ENCODE measurements at regions not wholly inside any gene's neighbourhood (a gene's known extent, or its start where the extent isn't known, plus 50 kb on each side); places are given as distances from the start of the nearest gene placed in this dataset.

- CTCF ChIA-PET: no interaction called here
- no peak for DNase-seq (ENCODE audit: extremely low spot score)
- TF ChIP-seq FOXM1 (IDR thresholded peaks at IDR 0.05; ENCODE audit: borderline replicate concordance): no peak
- no peak for TF ChIP-seq CTBP1 (IDR thresholded peaks at IDR 0.05; ENCODE audit: borderline replicate concordance)
- TF ChIP-seq SP1 (IDR thresholded peaks at IDR 0.05): no peak
- TF ChIP-seq PKNOX1 (IDR thresholded peaks at IDR 0.05): no peak
- TF ChIP-seq FOXA1 (IDR thresholded peaks at IDR 0.05): no peak
- no peak for TF ChIP-seq ARNT (IDR thresholded peaks at IDR 0.05)
- POLR2A ChIA-PET: no interaction called here
Measured at GRCh38 chr19:28386470-28386869, 826.5 kb downstream of the UQCRFS1 start.

DNA sequence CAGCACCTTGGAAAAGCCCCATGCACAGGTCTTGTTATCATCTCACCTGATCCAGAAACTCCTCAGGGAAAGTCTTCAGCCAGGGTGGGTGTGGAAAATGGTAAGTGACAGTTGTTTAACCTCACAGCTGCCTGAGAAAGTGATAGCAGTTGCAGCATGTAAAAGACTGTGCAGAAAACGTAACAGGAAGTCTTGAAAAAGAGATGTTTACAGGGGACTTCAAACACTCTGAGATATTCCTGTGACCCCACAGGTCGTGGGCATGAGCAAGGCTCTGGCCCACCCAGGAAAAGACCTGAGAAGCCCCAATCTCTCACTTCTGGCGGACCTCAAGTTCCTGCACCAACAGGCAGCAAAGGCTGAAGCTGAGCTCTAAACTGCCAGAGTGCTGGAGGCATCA is 826.9 kb downstream of the UQCRFS1 start:
- no peak for TF ChIP-seq SP1 (IDR thresholded peaks at IDR 0.05)
- TF ChIP-seq FOXA1 (IDR thresholded peaks at IDR 0.05): no peak
- no peak for TF ChIP-seq ARNT (IDR thresholded peaks at IDR 0.05)
- TF ChIP-seq NFRKB (IDR thresholded peaks at IDR 0.05): no peak
- TF ChIP-seq BHLHE40 (IDR thresholded peaks at IDR 0.05; ENCODE audit: borderline replicate concordance): no peak
- DNase-seq (ENCODE audit: extremely low spot score): no peak
- CTCF ChIA-PET: no interaction called here
- POLR2A ChIA-PET: no interaction called here

GRCh38 chr19:28377077-28377476 is 835.9 kb downstream of the UQCRFS1 start:
- CTCF ChIA-PET: no interaction called here
- TF ChIP-seq FOXK2 (IDR thresholded peaks at IDR 0.05) (no peak), NFRKB (IDR thresholded peaks at IDR 0.05) (no peak), FOXA1 (IDR thresholded peaks at IDR 0.05) (no peak), FOXM1 (IDR thresholded peaks at IDR 0.05; ENCODE audit: borderline replicate concordance) (no peak), ELF4 (IDR thresholded peaks at IDR 0.05) (no peak), SUZ12 (IDR thresholded peaks at IDR 0.05) (no peak), CTBP1 (IDR thresholded peaks at IDR 0.05; ENCODE audit: borderline replicate concordance) (no peak), HDGF (IDR thresholded peaks at IDR 0.05; ENCODE audit: borderline replicate concordance) (no peak), ARNT (IDR thresholded peaks at IDR 0.05) (no peak), ZNF384 (IDR thresholded peaks at IDR 0.05) (no peak), BHLHE40 (IDR thresholded peaks at IDR 0.05; ENCODE audit: borderline replicate concordance) (no peak), L3MBTL2 (conservative IDR thresholded peaks at IDR 0.05) (no peak), SP1 (IDR thresholded peaks at IDR 0.05) (no peak), LEF1 (IDR thresholded peaks at IDR 0.05; ENCODE audit: borderline replicate concordance) (no peak), PKNOX1 (IDR thresholded peaks at IDR 0.05) (no peak), TARDBP (IDR thresholded peaks at IDR 0.05) (no peak)
- no peak for DNase-seq (ENCODE audit: extremely low spot score)
- POLR2A ChIA-PET: no interaction called here

DNA sequence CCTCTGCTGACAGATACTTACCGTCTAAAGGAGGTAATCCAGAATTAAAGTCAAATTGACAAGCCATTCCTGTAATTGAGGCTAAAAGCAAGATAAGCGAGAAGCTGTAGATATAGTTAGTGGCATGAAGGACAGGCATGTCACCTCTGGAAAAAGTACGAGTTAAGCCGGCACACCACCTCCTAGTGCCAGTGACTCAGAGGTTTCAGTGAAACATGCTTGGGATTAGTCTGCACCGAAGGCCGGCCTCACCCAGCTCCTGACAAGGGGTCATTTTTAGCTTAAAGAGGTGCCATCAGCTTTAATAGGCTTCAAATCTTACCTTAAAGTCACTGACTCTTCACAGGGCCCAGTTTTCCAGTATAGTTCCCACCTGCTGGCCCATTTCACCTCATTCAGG is 838.0 kb downstream of the UQCRFS1 start:
- CTCF ChIA-PET: no interaction called here
- DNase-seq (ENCODE audit: extremely low spot score): no peak
- TF ChIP-seq BHLHE40 (IDR thresholded peaks at IDR 0.05; ENCODE audit: borderline replicate concordance) (no peak), ZNF384 (IDR thresholded peaks at IDR 0.05) (no peak), CTBP1 (IDR thresholded peaks at IDR 0.05; ENCODE audit: borderline replicate concordance) (no peak), ARNT (IDR thresholded peaks at IDR 0.05) (no peak), HDGF (IDR thresholded peaks at IDR 0.05; ENCODE audit: borderline replicate concordance) (no peak), PKNOX1 (IDR thresholded peaks at IDR 0.05) (no peak), SP1 (IDR thresholded peaks at IDR 0.05) (no peak), ELF4 (IDR thresholded peaks at IDR 0.05) (no peak), FOXK2 (IDR thresholded peaks at IDR 0.05) (no peak), NFRKB (IDR thresholded peaks at IDR 0.05) (no peak)
- POLR2A ChIA-PET: no interaction called here

DNA sequence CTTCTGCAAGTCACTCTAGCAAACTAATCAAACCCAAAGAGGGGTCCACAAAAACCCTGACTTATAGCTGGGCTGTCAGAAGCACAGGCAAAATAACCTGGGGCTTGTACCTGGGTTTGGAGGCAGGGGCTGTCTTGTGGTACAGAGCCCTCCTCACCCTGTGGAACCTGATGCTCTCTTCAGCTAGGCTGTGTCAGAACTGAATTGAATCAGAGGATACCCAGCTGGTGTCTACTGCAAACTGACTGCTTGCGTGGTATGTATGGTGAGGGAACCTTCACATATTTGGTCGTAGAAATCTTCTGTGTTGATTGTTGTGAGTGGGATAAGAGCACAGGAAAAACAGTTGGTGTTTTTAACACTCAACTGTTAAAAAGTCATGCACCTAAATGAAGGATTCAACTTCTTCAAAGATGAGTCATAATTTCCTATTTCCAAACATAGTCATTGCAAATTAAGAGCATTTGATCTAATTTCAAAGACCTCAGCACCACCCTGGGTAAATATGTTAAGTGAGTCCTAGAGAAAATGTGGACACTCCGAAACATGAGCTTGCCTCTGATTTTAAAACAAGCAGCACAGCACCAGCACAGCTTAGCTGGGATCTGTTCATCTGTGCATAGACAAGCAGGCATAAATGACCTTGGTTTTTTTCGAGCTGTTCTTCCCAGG is 840.2 kb downstream of the UQCRFS1 start:
- no peak for TF ChIP-seq HDGF (IDR thresholded peaks at IDR 0.05; ENCODE audit: borderline replicate concordance)
- no peak for TF ChIP-seq FOXM1 (IDR thresholded peaks at IDR 0.05; ENCODE audit: borderline replicate concordance)
- no peak for TF ChIP-seq LEF1 (IDR thresholded peaks at IDR 0.05; ENCODE audit: borderline replicate concordance)
- no peak for TF ChIP-seq ZNF384 (IDR thresholded peaks at IDR 0.05)
- no peak for TF ChIP-seq FOXA1 (IDR thresholded peaks at IDR 0.05)
- TF ChIP-seq TARDBP (IDR thresholded peaks at IDR 0.05): no peak
- no peak for TF ChIP-seq ELF4 (IDR thresholded peaks at IDR 0.05)
- TF ChIP-seq BHLHE40 (IDR thresholded peaks at IDR 0.05; ENCODE audit: borderline replicate concordance): no peak
- TF ChIP-seq CTBP1 (IDR thresholded peaks at IDR 0.05; ENCODE audit: borderline replicate concordance): no peak
- no peak for TF ChIP-seq NFRKB (IDR thresholded peaks at IDR 0.05)
- no peak for TF ChIP-seq SP1 (IDR thresholded peaks at IDR 0.05)
- TF ChIP-seq L3MBTL2 (conservative IDR thresholded peaks at IDR 0.05): no peak
- no peak for TF ChIP-seq SUZ12 (IDR thresholded peaks at IDR 0.05)
- no peak for TF ChIP-seq PKNOX1 (IDR thresholded peaks at IDR 0.05)
- TF ChIP-seq ARNT (IDR thresholded peaks at IDR 0.05): no peak
- no peak for TF ChIP-seq FOXK2 (IDR thresholded peaks at IDR 0.05)
- ChIA-PET CTCF (no interaction called here), POLR2A (no interaction called here)
- DNase-seq (ENCODE audit: extremely low spot score): no peak

DNA sequence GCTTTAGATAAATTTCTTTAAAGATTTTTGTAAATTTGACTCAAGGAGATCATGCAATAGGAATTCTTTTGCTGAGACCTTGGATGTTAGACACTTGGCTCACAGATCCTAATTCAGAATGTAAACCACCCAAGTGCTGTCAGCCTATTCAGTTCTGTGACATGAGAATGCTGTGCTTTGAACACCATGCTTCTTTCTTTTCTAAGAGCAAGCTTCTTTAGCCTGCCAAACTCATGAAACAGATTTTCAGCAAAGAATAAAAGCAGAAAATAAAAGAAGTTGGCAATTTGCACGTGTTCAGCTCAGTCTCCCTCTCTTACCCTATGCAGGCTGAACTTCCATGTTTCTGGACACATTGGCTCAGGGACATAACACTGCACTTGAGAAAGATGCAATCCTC is 845.8 kb downstream of the UQCRFS1 start:
- ChIA-PET POLR2A (no interaction called here), CTCF (no interaction called here)
- TF ChIP-seq ARNT (IDR thresholded peaks at IDR 0.05) (no peak), ELF4 (IDR thresholded peaks at IDR 0.05) (no peak), L3MBTL2 (conservative IDR thresholded peaks at IDR 0.05) (no peak), CTBP1 (IDR thresholded peaks at IDR 0.05; ENCODE audit: borderline replicate concordance) (no peak), SUZ12 (IDR thresholded peaks at IDR 0.05) (no peak), PKNOX1 (IDR thresholded peaks at IDR 0.05) (no peak), HDGF (IDR thresholded peaks at IDR 0.05; ENCODE audit: borderline replicate concordance) (no peak), ZNF384 (IDR thresholded peaks at IDR 0.05) (no peak), FOXM1 (IDR thresholded peaks at IDR 0.05; ENCODE audit: borderline replicate concordance) (no peak), TARDBP (IDR thresholded peaks at IDR 0.05) (no peak), LEF1 (IDR thresholded peaks at IDR 0.05; ENCODE audit: borderline replicate concordance) (no peak), FOXA1 (IDR thresholded peaks at IDR 0.05) (no peak), SP1 (IDR thresholded peaks at IDR 0.05) (no peak)
- no peak for DNase-seq (ENCODE audit: extremely low spot score)
